SK-N-MC (cell line): ENCODE measurements at regions not wholly inside any gene's neighbourhood (a gene's known extent, or its start where the extent isn't known, plus 50 kb on each side); places are given as distances from the start of the nearest gene placed in this dataset.

Experiments
- EZH2 ChIP-seq: fragments of 200-600 bp; sonication (generic); IDR thresholded peaks from one replicate; pipeline ENCODE4 v1.6.1; 2017; ENCODE audit warnings: antibody characterized with exemption
- POLR2AphosphoS5 ChIP-seq: IDR thresholded peaks from 2 replicates; pipeline ENCODE4 v1.6.1; 2012; ENCODE audit warnings: mild to moderate bottlenecking, low read depth, low read length, borderline replicate concordance

- TF ChIP-seq POLR2AphosphoS5 (no peak), EZH2 (no peak)
Observed at GRCh38 chr6:82766476-82766875, 299.2 kb downstream of the UBE3D start.
